SU-DHL-6 (cell line): ENCODE measurements at regions not wholly inside any gene's neighbourhood (a gene's known extent, or its start where the extent isn't known, plus 50 kb on each side); places are given as distances from the start of the nearest gene placed in this dataset.

Source experiments
- H2AFZ ChIP-seq: fragments of 200-600 bp; sonication (generic); 2 replicates; pipeline ENCODE4 v1.6.1; 2014; ENCODE audit warnings: low read depth, mild to moderate bottlenecking, moderate library complexity, mixed read lengths, antibody characterized with exemption, low read length; ENCODE audit not compliant: severe bottlenecking
- H3F3A ChIP-seq: fragments of 200-600 bp; shearing (Covaris generic); 2 replicates; pipeline ENCODE4 v1.6.0; 2016; ENCODE audit warnings: antibody characterized with exemption, mild to moderate bottlenecking; ENCODE audit not compliant: insufficient read depth
- H3K27ac ChIP-seq: fragments of 200-600 bp; sonication (generic); 2 replicates; pipeline ENCODE4 v1.5.1; 2016; ENCODE audit warnings: low read depth, mild to moderate bottlenecking, low read length, moderate library complexity, mixed read lengths
- H3K27me3 ChIP-seq: fragments of 200-600 bp; sonication (generic), shearing (Covaris generic); 2 replicates; pipeline ENCODE4 v1.6.0; 2014; ENCODE audit warnings: mild to moderate bottlenecking, low read length
- H3K36me3 ChIP-seq: fragments of 200-600 bp; sonication (generic); 2 replicates; pipeline ENCODE4 v1.6.1; 2014; ENCODE audit warnings: mild to moderate bottlenecking, low read length, mixed read lengths
- H3K4me2 ChIP-seq: fragments of 300-600, 200-600 bp; shearing (Covaris generic), sonication (generic); 2 replicates; pipeline ENCODE4 v1.6.0; 2014; ENCODE audit warnings: low read length, low read depth, mild to moderate bottlenecking; ENCODE audit not compliant: poor library complexity, severe bottlenecking
- H3K4me3 ChIP-seq: fragments of 200-600 bp; sonication (generic); 2 replicates; pipeline ENCODE4 v1.5.1; 2014; ENCODE audit warnings: antibody characterized with exemption, low read length, mild to moderate bottlenecking, mixed read lengths; ENCODE audit not compliant: insufficient read depth, poor library complexity, severe bottlenecking
- H3K79me2 ChIP-seq: fragments of 200-600 bp; sonication (generic); 2 replicates; pipeline ENCODE4 v1.6.1; 2014; ENCODE audit warnings: mild to moderate bottlenecking, low read length, moderate library complexity; ENCODE audit not compliant: insufficient read depth
- H3K9ac ChIP-seq: fragments of 200-600 bp; sonication (generic); 2 replicates; pipeline ENCODE4 v1.7.0; 2014; ENCODE audit warnings: mild to moderate bottlenecking, low read length
- H3K9me2 ChIP-seq: fragments of 200-600 bp; sonication (generic); replicated peaks from 2 replicates; pipeline ENCODE4 v1.6.1; 2014; ENCODE audit warnings: low read length; ENCODE audit not compliant: insufficient read depth
- H3K9me3 ChIP-seq: fragments of 200-600 bp; sonication (generic); 2 replicates; pipeline ENCODE4 v1.6.1; 2014; ENCODE audit warnings: low read length, mixed read lengths; ENCODE audit not compliant: insufficient read depth
- H4K20me1 ChIP-seq: fragments of 200-600 bp; sonication (generic); 2 replicates; pipeline ENCODE4 v1.6.1; 2014; ENCODE audit warnings: low read depth, mild to moderate bottlenecking, antibody characterized with exemption, low read length, moderate library complexity, mixed read lengths
- EZH2phosphoT487 ChIP-seq: fragments of 200-600 bp; sonication (generic), shearing (Covaris generic); conservative IDR thresholded peaks from 2 replicates; pipeline ENCODE4 v1.6.1; 2018; ENCODE audit warnings: mild to moderate bottlenecking, antibody characterized with exemption, low read length, moderate library complexity, mixed read lengths
- TF ChIP-seq, protein P1 (sequence below): fragments of 200-600 bp; sonication (generic); IDR thresholded peaks from one replicate; pipeline ENCODE4 v1.5.1; 2017; ENCODE audit warnings: antibody characterized with exemption, mild to moderate bottlenecking, low read length, moderate library complexity; ENCODE audit not compliant: insufficient read depth, poor library complexity, severe bottlenecking

DNA sequence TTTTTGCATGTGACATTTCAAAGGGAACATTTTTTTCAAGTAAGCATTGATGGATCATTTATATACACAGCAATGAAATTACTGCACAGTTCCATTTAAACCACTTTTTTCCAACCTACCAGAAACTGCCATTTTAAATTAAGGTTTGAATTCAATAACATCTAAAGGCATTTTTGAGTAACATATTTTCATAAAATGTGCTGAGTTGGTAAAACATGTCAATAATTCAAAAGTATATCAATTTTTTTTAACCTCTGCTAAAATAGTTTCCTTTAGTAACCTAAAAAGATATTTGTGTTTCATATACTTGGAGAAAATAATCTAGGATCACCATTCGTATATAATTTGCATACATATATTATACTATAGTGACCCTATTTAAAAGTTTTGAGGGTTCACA, 355.1 kb upstream of the KCNMB2 start:
- Histone ChIP-seq H3K79me2 (no peaks in the 10 kb centered on the region), H3F3A (no peaks in the 10 kb centered on the region), H3K27ac (no peak overlapping the region), H2AFZ (no peak overlapping the region), H3K4me3 (no peak overlapping the region), H4K20me1 (no peaks in the 10 kb centered on the region), H3K9ac (no peak overlapping the region), H3K9me3 (no peaks in the 10 kb centered on the region), H3K36me3 (no peaks in the 10 kb centered on the region), H3K27me3 (no peaks in the 10 kb centered on the region), H3K9me2 (no peaks in the 10 kb centered on the region), H3K4me2 (no peak overlapping the region)
- TF ChIP-seq EZH2phosphoT487 = no peak

DNA sequence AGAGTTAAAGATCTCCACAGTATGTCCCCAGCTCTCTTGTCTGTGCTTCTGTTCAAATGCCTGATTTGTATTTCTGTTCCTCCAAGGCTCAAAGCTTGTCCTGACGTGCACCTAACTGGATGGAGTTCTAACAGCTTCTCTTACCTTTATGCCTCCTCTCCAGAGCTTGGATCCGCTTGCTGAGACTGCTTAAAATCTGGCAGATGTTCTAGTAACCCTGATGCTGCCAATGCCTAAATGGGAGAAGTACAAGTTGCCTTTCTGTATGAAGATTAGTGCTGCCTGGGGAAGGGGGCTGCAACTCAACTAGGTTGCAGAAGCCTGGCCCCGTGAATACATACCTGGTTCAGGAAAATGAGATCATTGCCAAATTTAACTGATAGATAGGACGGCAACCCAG, 354.5 kb upstream of the KCNMB2 start:
- no peak for TF ChIP-seq EZH2phosphoT487
- TF ChIP-seq, protein P1, sequence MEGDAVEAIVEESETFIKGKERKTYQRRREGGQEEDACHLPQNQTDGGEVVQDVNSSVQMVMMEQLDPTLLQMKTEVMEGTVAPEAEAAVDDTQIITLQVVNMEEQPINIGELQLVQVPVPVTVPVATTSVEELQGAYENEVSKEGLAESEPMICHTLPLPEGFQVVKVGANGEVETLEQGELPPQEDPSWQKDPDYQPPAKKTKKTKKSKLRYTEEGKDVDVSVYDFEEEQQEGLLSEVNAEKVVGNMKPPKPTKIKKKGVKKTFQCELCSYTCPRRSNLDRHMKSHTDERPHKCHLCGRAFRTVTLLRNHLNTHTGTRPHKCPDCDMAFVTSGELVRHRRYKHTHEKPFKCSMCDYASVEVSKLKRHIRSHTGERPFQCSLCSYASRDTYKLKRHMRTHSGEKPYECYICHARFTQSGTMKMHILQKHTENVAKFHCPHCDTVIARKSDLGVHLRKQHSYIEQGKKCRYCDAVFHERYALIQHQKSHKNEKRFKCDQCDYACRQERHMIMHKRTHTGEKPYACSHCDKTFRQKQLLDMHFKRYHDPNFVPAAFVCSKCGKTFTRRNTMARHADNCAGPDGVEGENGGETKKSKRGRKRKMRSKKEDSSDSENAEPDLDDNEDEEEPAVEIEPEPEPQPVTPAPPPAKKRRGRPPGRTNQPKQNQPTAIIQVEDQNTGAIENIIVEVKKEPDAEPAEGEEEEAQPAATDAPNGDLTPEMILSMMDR = no peak
- no peak overlapping the region for H3K4me3 ChIP-seq
- no peaks in the 10 kb centered on the region for H3K27me3 ChIP-seq
- no peak overlapping the region for H3K9ac ChIP-seq
- no peaks in the 10 kb centered on the region for H3K36me3 ChIP-seq
- H3K9me3 ChIP-seq = no peaks in the 10 kb centered on the region
- no peak overlapping the region for H3K4me2 ChIP-seq
- H4K20me1 ChIP-seq = no peaks in the 10 kb centered on the region
- no peaks in the 10 kb centered on the region for H3K79me2 ChIP-seq
- H3F3A ChIP-seq = no peaks in the 10 kb centered on the region
- no peak overlapping the region for H2AFZ ChIP-seq
- no peaks in the 10 kb centered on the region for H3K9me2 ChIP-seq
- no peak overlapping the region for H3K27ac ChIP-seq

DNA sequence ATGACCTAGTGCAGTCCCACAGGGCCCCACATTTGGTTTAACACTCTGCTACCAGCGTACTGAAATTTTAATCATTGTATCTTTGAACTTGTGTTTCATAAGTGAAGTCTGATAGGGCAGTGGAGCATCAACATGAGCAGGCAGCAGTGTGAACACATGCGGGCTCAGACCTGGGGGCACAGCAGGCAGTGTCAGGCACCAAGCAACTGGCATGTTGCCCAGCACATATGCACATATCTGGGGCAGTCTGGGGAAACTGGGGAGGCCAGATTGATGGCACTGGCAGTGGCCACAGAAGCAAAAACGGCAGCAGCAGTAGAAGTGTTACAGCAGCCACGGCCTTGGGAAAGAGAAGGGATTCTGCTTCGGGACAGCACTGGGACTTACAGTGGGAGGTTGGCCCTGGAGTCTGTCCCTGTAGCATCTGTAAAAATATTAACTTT, 353.9 kb upstream of the KCNMB2 start:
- no peaks in the 10 kb centered on the region for H3K9me2 ChIP-seq
- no peaks in the 10 kb centered on the region for H3K36me3 ChIP-seq
- no peaks in the 10 kb centered on the region for H3K9me3 ChIP-seq
- no peak overlapping the region for H3K9ac ChIP-seq
- no peak overlapping the region for H3K27ac ChIP-seq
- H3K27me3 ChIP-seq = no peaks in the 10 kb centered on the region
- H2AFZ ChIP-seq = no peak overlapping the region
- H3F3A ChIP-seq = no peaks in the 10 kb centered on the region
- no peak overlapping the region for H3K4me2 ChIP-seq
- TF ChIP-seq, protein P1 = no peak
- TF ChIP-seq EZH2phosphoT487 = no peak
- no peak overlapping the region for H3K4me3 ChIP-seq
- H4K20me1 ChIP-seq = no peaks in the 10 kb centered on the region
- H3K79me2 ChIP-seq = no peaks in the 10 kb centered on the region

DNA sequence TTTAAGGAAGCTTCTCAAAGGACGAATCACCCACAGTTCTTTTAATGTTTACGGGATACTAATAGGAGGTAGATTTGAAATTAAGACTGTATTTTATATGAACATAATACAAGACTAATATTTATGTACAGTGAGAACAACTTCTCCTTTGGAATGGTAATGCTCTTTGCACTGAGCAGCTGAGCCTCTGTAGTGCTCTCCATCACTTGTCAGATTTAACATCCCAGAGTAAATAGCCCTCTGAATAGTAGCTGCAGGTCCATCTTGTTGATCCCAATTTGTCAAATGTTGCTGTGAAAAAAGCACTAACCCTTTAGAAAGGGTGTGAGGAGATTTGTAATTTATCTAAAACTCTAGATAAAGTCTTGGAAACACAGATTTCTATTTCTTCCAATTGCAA, 351.4 kb upstream of the KCNMB2 start:
- no peaks in the 10 kb centered on the region for H3K36me3 ChIP-seq
- H3K4me2 ChIP-seq = no peak overlapping the region
- H2AFZ ChIP-seq = no peak overlapping the region
- no peaks in the 10 kb centered on the region for H3K27me3 ChIP-seq
- no peaks in the 10 kb centered on the region for H3K9me2 ChIP-seq
- no peaks in the 10 kb centered on the region for H4K20me1 ChIP-seq
- no peak overlapping the region for H3K27ac ChIP-seq
- no peaks in the 10 kb centered on the region for H3K79me2 ChIP-seq
- no peaks in the 10 kb centered on the region for H3F3A ChIP-seq
- no peaks in the 10 kb centered on the region for H3K9me3 ChIP-seq
- H3K4me3 ChIP-seq = no peak overlapping the region
- H3K9ac ChIP-seq = no peak overlapping the region
- TF ChIP-seq EZH2phosphoT487 = no peak
- TF ChIP-seq, protein P1 = no peak
